ENCODE measurements at regions not wholly inside any gene's neighbourhood (a gene's known extent, or its start where the extent isn't known, plus 50 kb on each side); places are given as distances from the start of the nearest gene placed in this dataset.

DNA sequence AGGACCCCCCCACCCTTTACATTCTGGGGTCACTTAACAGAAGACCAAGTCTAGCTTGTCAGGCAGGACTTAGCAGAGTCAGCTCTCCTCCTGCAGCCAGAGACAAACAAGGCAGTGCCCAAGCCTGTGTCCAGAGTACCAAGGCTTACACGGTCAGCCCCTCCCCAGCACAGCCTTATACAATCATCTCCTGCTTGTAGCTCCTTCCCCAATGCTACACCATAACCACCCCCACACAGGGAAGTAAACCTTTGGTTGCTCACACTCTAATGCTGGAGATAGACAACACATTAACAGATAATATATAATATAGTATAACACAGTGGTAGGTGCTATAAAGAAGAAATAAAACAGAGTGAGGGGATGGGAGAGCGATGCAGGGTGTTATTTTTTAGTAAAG lies 175.4 kb upstream of the PWP1 start:
- no peak overlapping the region for H3K4me2 ChIP-seq (ENCODE audit: extremely low read depth, insufficient read depth, low read length)
- no peaks in the 10 kb centered on the region for H3K9me3 ChIP-seq (ENCODE audit: control insufficient read depth, insufficient read depth, low read depth, low read length)
- no peaks in the 10 kb centered on the region for H4K20me1 ChIP-seq (ENCODE audit: control insufficient read depth, extremely low read depth, insufficient read depth, low read length)
- H3K4me1 ChIP-seq (ENCODE audit: control insufficient read depth, extremely low read depth, insufficient read depth, low read length): no peaks in the 10 kb centered on the region
- H3K36me3 ChIP-seq (ENCODE audit: control insufficient read depth, insufficient read depth, low read length): no peaks in the 10 kb centered on the region
- no peaks in the 10 kb centered on the region for H3K27me3 ChIP-seq (ENCODE audit: control insufficient read depth, insufficient read depth, low read length)
- TF ChIP-seq, protein P1, sequence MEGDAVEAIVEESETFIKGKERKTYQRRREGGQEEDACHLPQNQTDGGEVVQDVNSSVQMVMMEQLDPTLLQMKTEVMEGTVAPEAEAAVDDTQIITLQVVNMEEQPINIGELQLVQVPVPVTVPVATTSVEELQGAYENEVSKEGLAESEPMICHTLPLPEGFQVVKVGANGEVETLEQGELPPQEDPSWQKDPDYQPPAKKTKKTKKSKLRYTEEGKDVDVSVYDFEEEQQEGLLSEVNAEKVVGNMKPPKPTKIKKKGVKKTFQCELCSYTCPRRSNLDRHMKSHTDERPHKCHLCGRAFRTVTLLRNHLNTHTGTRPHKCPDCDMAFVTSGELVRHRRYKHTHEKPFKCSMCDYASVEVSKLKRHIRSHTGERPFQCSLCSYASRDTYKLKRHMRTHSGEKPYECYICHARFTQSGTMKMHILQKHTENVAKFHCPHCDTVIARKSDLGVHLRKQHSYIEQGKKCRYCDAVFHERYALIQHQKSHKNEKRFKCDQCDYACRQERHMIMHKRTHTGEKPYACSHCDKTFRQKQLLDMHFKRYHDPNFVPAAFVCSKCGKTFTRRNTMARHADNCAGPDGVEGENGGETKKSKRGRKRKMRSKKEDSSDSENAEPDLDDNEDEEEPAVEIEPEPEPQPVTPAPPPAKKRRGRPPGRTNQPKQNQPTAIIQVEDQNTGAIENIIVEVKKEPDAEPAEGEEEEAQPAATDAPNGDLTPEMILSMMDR (conservative IDR thresholded peaks at IDR 0.05 in 1 of 2, IDR thresholded peaks at IDR 0.05 in 1 of 2; ENCODE audit: low read depth in 1 of 2, low read length in 2 of 2): no peak
- no peak for TF ChIP-seq EZH2 (IDR thresholded peaks at IDR 0.05; ENCODE audit: low read length, missing control alignments)
- no peak overlapping the region for H3K4me3 ChIP-seq (replicated peaks in 1 of 4; ENCODE audit: control extremely low read depth in 1 of 4, insufficient read depth in 1 of 4, low read depth in 3 of 4, low read length in 4 of 4)
- H3K27ac ChIP-seq (ENCODE audit: insufficient read depth, low read length): no peak overlapping the region
- no peak for DNase-seq (ENCODE audit: low read depth in 2 of 2)
- no peak overlapping the region for H2AFZ ChIP-seq (ENCODE audit: low read length)
- H3K79me2 ChIP-seq (ENCODE audit: control insufficient read depth, insufficient read depth, low read length): no peaks in the 10 kb centered on the region
- H3K9ac ChIP-seq (ENCODE audit: insufficient read depth, low read length): no peak overlapping the region

DNA sequence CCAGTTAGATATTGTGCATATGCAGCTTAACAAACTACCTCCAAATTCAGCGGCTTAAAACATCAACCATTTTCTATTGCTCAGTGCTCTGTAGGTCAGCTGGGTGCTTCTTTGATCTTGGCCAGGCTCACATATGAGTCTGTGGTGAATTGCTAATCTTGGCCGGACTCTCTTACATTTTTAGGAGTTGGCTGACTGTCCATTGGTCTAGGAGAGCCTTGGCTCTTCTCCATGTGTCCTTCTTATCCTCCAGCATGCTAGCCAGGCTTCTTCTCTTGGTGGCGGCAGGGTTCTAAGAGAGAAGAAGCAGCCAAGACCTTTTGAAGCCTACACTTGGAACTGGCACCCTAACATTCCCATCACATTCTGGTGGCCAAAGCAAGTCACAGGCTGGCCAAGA lies 174.3 kb upstream of the PWP1 start:
- Histone ChIP-seq H3K36me3 (ENCODE audit: control insufficient read depth, insufficient read depth, low read length) (no peaks in the 10 kb centered on the region), H2AFZ (ENCODE audit: low read length) (no peak overlapping the region), H3K4me1 (ENCODE audit: control insufficient read depth, extremely low read depth, insufficient read depth, low read length) (no peaks in the 10 kb centered on the region), H3K9me3 (ENCODE audit: control insufficient read depth, insufficient read depth, low read depth, low read length) (no peaks in the 10 kb centered on the region), H3K9ac (ENCODE audit: insufficient read depth, low read length) (no peak overlapping the region), H3K27me3 (ENCODE audit: control insufficient read depth, insufficient read depth, low read length) (no peaks in the 10 kb centered on the region), H3K27ac (ENCODE audit: insufficient read depth, low read length) (no peak overlapping the region), H3K4me3 (replicated peaks in 1 of 4; ENCODE audit: control extremely low read depth in 1 of 4, insufficient read depth in 1 of 4, low read depth in 3 of 4, low read length in 4 of 4) (no peak overlapping the region), H4K20me1 (ENCODE audit: control insufficient read depth, extremely low read depth, insufficient read depth, low read length) (no peaks in the 10 kb centered on the region), H3K4me2 (ENCODE audit: extremely low read depth, insufficient read depth, low read length) (no peak overlapping the region), H3K79me2 (ENCODE audit: control insufficient read depth, insufficient read depth, low read length) (no peaks in the 10 kb centered on the region)
- TF ChIP-seq EZH2 (IDR thresholded peaks at IDR 0.05; ENCODE audit: low read length, missing control alignments): no peak
- TF ChIP-seq, protein P1 (conservative IDR thresholded peaks at IDR 0.05 in 1 of 2, IDR thresholded peaks at IDR 0.05 in 1 of 2; ENCODE audit: low read depth in 1 of 2, low read length in 2 of 2): no peak
- peak; percentile 8 to 87 for DNase-seq (ENCODE audit: low read depth in 2 of 2)

DNA sequence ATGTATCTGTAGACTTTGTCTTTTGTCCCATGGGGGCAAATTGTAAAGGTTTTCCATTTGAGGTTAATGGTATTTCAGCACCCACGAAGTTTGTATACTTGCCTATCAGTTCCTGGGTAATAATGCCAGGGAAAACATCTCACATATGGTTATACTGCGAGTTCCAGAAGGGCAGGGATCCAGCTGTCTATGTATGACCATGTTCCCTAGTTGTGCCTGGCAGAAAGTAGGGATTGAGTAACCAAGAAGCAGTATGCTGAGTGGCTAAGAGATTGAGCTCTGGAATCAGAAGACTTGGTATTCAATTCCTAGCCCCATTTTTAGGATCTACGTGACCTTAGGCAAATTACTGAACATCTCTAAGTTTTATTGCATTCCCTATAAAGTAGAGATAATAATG lies 173.2 kb upstream of the PWP1 start:
- Histone ChIP-seq H3K9me3 (ENCODE audit: control insufficient read depth, insufficient read depth, low read depth, low read length) (no peaks in the 10 kb centered on the region), H3K4me1 (ENCODE audit: control insufficient read depth, extremely low read depth, insufficient read depth, low read length) (no peaks in the 10 kb centered on the region), H3K4me3 (replicated peaks in 1 of 4; ENCODE audit: control extremely low read depth in 1 of 4, insufficient read depth in 1 of 4, low read depth in 3 of 4, low read length in 4 of 4) (no peak overlapping the region), H3K27ac (ENCODE audit: insufficient read depth, low read length) (no peak overlapping the region), H2AFZ (ENCODE audit: low read length) (no peak overlapping the region), H3K27me3 (ENCODE audit: control insufficient read depth, insufficient read depth, low read length) (no peaks in the 10 kb centered on the region), H3K79me2 (ENCODE audit: control insufficient read depth, insufficient read depth, low read length) (no peaks in the 10 kb centered on the region), H4K20me1 (ENCODE audit: control insufficient read depth, extremely low read depth, insufficient read depth, low read length) (no peaks in the 10 kb centered on the region), H3K9ac (ENCODE audit: insufficient read depth, low read length) (no peak overlapping the region), H3K4me2 (ENCODE audit: extremely low read depth, insufficient read depth, low read length) (no peak overlapping the region), H3K36me3 (ENCODE audit: control insufficient read depth, insufficient read depth, low read length) (no peaks in the 10 kb centered on the region)
- no peak for TF ChIP-seq EZH2 (IDR thresholded peaks at IDR 0.05; ENCODE audit: low read length, missing control alignments)
- TF ChIP-seq, protein P1 (conservative IDR thresholded peaks at IDR 0.05 in 1 of 2, IDR thresholded peaks at IDR 0.05 in 1 of 2; ENCODE audit: low read depth in 1 of 2, low read length in 2 of 2): no peak
- peak; percentile 46 to 49 for DNase-seq (ENCODE audit: low read depth in 2 of 2)

All from fibroblast of lung (primary cell).